ENCODE measurements at regions not wholly inside any gene's neighbourhood (a gene's known extent, or its start where the extent isn't known, plus 50 kb on each side); places are given as distances from the start of the nearest gene placed in this dataset.
A peak's percentile ranks its signal among the peaks of the same experiment; 100 is the strongest.

- peak in 9 of 14 donors; percentile 6 to 89 (median 19) for DNase-seq
Measured at GRCh38 chr6:88380083-88380482, 213.9 kb upstream of the CNR1 start.

GRCh38 chr6:88378639-88379038 lies 212.5 kb upstream of the CNR1 start:
- no peak for DNase-seq

GRCh38 chr6:88377976-88378568 lies 211.9 kb upstream of the CNR1 start:
- DNase-seq: no peak

- no peak for DNase-seq
Measured at GRCh38 chr6:88376768-88377387, 210.7 kb upstream of the CNR1 start.

GRCh38 chr6:88376197-88376596 lies 210.1 kb upstream of the CNR1 start:
- no peak for DNase-seq

- DNase-seq: no peak
Measured at GRCh38 chr6:88374553-88374952, 208.4 kb upstream of the CNR1 start.

- no peak for DNase-seq
Measured at GRCh38 chr6:88371480-88371879, 205.3 kb upstream of the CNR1 start.

- DNase-seq: peak in 1 of 14 donors; percentile 61
Measured at GRCh38 chr6:88370127-88370710, 204.1 kb upstream of the CNR1 start.

- DNase-seq: no peak
Measured at GRCh38 chr6:88369262-88369661, 203.1 kb upstream of the CNR1 start.

GRCh38 chr6:88368071-88368787 lies 202.1 kb upstream of the CNR1 start:
- no peak for DNase-seq

GRCh38 chr6:88367248-88367647 lies 201.1 kb upstream of the CNR1 start:
- DNase-seq: no peak

GRCh38 chr6:88366672-88367071 lies 200.5 kb upstream of the CNR1 start:
- no peak for DNase-seq

- no peak for DNase-seq
Measured at GRCh38 chr6:88365656-88366055, 199.5 kb upstream of the CNR1 start.

GRCh38 chr6:88365230-88365629 lies 199.1 kb upstream of the CNR1 start:
- DNase-seq: no peak

GRCh38 chr6:88361754-88362153 lies 195.6 kb upstream of the CNR1 start:
- DNase-seq: no peak

- DNase-seq: no peak
Measured at GRCh38 chr6:88361298-88361697, 195.2 kb upstream of the CNR1 start.

- DNase-seq: no peak
Measured at GRCh38 chr6:88360203-88360797, 194.2 kb upstream of the CNR1 start.

GRCh38 chr6:88359530-88360202 lies 193.5 kb upstream of the CNR1 start:
- no peak for DNase-seq

GRCh38 chr6:88358846-88359245 lies 192.7 kb upstream of the CNR1 start:
- DNase-seq: no peak

- DNase-seq: no peak
Measured at GRCh38 chr6:88349511-88349910, 183.4 kb upstream of the CNR1 start.

- DNase-seq: no peak
Measured at GRCh38 chr6:88342336-88342735, 176.2 kb upstream of the CNR1 start.

- DNase-seq: no peak
Measured at GRCh38 chr6:88339761-88340160, 173.6 kb upstream of the CNR1 start.

- no peak for DNase-seq
Measured at GRCh38 chr6:88321306-88321705, 155.2 kb upstream of the CNR1 start.
